AG09319 (cell line): ENCODE measurements at regions not wholly inside any gene's neighbourhood (a gene's known extent, or its start where the extent isn't known, plus 50 kb on each side); places are given as distances from the start of the nearest gene placed in this dataset.

ENCODE experiments used
- DNase-seq: peaks from one replicate; pipeline ENCODE4 v3.0.0-alpha.2; 2010; ENCODE audit warnings: low read depth; ENCODE audit errors: extremely low read depth
- TF ChIP-seq, protein P1 (sequence below): IDR thresholded peaks from 2 replicates; pipeline ENCODE4 v1.5.1; 2011; ENCODE audit warnings: low read depth, mild to moderate bottlenecking, inconsistent platforms, low read length, moderate library complexity

DNA sequence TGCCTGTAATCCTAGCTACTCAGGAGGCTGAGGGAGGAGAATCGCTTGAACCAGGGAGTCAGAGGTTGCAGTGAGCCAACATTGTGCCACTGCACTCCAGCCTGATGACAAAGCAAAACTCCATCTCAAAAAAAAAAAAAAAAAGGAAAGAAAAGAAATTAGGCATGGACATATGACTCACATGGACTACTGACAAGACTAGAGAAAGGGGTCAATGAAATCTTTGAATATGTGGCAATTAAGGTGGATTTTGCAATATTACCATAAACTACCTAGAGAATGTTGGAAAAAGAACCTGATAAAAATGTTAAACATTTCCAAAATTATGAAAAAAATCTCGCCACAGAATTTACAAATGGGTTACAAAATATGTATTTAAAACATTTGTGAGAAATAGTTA, 873.6 kb downstream of the C12orf50 start:
- DNase-seq, result no peak
- TF ChIP-seq, protein P1, sequence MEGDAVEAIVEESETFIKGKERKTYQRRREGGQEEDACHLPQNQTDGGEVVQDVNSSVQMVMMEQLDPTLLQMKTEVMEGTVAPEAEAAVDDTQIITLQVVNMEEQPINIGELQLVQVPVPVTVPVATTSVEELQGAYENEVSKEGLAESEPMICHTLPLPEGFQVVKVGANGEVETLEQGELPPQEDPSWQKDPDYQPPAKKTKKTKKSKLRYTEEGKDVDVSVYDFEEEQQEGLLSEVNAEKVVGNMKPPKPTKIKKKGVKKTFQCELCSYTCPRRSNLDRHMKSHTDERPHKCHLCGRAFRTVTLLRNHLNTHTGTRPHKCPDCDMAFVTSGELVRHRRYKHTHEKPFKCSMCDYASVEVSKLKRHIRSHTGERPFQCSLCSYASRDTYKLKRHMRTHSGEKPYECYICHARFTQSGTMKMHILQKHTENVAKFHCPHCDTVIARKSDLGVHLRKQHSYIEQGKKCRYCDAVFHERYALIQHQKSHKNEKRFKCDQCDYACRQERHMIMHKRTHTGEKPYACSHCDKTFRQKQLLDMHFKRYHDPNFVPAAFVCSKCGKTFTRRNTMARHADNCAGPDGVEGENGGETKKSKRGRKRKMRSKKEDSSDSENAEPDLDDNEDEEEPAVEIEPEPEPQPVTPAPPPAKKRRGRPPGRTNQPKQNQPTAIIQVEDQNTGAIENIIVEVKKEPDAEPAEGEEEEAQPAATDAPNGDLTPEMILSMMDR, result no peak

DNA sequence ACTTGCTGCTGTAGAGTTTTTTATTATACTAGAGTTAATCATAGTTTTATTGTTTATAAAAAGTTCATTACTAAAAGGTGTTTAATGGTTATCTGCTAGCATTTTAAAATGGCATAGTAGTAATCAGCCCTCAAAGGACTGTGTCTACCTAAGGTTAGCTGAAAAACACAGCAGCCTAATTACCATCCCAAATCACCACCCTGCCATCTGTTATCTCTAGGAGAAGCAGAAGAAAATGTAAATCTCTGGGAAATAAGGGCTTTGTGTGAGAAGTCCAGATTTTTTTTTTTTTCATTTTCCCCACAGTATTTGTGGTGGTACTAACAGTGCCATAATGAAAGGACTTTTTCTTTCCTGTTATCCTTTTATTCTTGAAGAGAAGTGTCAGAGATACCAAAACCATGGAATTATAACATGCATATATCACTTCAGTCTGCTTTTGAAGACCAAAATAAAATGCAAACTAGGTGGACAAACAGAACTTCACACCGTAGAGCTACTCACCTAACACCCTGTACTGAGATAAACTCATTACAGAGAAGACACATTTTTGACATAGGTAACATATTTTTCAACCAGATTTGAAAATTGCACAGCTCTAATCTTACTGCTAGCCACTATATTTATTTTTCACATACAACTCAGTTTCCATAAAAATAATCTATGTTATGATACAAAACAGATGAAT, 876.2 kb downstream of the C12orf50 start:
- TF ChIP-seq, protein P1, result no peak
- no peak for DNase-seq

DNA sequence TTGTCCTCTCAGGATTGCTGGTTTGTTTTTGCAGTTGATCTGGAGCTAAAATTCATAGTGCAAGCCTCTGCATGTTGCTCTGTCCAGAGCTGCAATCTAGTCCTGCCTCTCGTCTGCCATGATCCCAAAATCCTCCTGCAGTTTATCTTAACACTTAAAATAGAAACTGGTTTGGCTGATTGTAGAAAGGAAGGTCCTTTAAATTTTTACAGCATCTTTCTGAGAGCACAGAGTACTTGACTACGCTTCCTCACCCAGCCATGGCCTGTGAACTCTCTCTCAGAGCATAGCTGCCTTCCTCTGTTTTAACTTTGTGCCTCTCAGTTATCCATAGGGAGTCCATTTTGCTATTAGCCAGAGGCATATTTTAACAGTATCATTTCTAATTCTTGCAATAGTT, 877.1 kb downstream of the C12orf50 start:
- TF ChIP-seq, protein P1, result no peak
- no peak for DNase-seq

DNA sequence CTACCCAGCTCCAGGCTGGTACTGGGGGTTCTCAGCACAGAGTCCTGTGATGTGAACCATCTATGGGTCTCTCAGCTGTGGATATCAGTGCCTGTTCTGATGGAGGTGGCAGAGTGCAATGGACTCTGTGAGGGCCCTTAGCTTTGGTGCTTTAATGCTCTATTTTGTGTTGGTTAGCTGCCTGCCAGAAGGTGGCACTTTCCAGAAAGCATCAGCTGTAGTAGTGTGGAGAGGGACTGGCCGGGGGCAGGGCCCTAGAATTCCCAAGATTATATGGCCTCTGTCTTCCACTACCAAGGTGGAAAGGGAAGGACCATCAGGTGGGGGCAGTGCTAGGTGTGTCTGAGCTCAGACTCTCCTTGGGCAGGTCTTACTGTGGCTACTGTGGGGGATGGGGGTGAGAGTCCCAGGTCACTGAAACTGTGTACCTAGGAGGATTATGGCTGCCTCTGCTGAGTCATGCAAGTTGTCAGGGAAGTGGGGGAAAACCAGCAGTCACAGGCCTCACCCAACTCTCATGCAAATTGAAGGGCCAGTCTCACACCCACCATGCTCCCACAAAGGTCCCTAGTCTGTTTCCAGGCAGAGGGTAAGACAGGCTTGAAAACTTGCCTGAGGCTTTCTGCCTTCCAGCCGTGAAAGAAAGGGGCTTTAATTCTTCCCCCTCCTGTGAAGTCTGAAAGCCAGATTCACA, 878.1 kb downstream of the C12orf50 start:
- TF ChIP-seq, protein P1, result no peak
- DNase-seq, result no peak

DNA sequence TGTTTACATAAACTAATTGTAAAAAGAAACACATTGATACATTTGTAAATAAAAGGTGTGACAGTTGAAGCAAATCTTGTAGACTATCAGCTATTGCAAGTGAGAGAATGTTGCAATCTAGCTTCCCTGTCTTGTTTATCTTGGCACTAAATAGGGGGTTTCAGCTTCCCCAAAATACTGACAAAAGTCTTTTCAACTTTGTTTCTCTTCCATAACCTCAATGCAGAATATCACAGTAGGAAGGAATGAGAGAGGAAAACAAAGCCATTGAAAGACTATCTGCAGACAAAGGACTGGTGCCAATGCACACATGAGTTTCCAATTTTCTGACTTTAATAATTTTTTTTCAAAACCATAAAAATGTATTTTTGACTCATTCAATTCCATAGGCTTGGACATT, 886.2 kb upstream of the MGAT4C start:
- no peak for DNase-seq
- TF ChIP-seq, protein P1, result no peak

DNA sequence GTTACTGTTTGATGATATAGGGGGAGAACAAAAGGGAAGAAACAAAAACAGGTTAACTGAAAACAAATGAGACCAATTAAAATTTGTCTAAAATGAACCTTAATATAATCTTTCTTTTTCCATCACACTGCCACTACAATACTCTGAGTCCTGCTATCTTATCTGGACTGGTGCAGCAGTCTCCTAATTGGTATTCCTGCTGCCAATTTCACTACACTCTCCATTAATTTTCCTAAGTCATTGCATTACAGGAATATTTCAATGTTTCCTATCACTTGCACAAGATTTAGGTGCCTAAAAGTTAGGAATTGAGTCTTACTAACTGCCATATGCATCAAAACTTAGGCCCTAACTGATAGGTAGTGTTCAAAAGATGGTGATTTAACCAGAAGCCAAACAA, 884.9 kb upstream of the MGAT4C start:
- no peak for DNase-seq
- TF ChIP-seq, protein P1, result no peak

DNA sequence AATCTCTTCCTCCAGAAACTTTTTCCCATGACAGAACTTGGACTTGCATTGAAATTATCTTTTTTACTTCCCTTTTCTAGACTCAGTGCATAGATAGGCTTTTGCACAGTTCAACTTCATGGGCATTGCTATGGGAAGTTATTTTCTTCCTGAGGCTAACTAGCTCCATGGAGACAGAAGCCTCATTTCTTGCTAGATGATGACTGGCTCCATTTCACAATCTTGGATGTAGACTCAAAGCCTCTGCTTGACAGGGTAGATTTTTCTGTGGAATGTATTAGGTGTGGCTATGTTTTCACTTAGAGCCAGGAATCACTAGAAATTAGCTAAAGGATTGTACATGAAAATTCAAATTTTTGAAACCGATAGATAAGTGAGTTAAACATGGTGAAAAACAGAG, 884.1 kb upstream of the MGAT4C start:
- TF ChIP-seq, protein P1, result no peak

More for the DNA sequence above, 884.1 kb upstream of the MGAT4C start:
- DNase-seq, result no peak
